HG02642 (cell line): ENCODE measurements at regions not wholly inside any gene's neighbourhood (a gene's known extent, or its start where the extent isn't known, plus 50 kb on each side); places are given as distances from the start of the nearest gene placed in this dataset.
"Not testable (repeated sequence)": the region's sequence is repeated elsewhere in the genome, so short reads cannot be mapped to it uniquely, and the experiment has no call there.

Source experiments
- ATAC-seq: cut with Tn5 transposase; IDR thresholded peaks from one replicate; pipeline ENCODE4 v1.9.1; 2021; ENCODE audit warnings: mild to moderate bottlenecking; ENCODE audit not compliant: unreplicated experiment, poor library complexity

DNA sequence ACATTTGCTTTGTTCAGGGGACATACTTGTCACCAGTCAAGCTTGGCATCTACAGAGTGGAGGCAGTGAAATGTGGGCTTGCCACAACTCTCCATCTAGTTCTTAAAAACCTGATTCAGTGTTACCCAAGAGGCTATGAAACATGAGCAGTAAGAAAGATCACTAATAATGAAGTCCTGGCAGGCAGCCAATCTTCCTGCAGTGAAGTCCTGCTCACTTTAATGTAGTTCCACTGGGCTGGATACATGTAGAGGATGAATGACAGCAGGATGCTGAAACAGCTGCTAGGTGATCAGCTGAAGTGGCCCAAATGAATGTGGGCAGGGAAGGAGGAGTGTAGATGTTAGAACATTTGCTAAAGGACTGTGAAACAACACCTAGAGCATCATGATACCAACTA lies 1213.1 kb downstream of the OLFM4 start:
- ATAC-seq: no peak

DNA sequence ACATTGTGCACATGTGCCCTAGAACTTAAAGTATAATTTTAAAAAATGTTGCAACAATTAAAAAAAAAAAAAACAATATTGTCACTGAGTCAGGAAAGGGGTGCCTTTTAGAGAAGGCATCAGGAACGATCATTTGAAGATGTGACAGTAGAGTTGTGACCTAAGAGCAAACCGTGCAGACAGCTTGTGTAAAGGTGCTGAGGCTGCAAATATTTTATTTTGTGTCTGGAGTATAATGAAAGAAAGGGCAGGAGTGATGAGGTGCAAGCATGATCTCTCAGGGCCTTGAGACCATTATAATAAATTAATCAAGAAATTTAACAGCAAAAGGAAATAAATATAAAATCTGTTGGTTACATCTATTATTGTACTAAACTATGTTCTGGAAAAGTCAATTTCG lies 1219.7 kb downstream of the OLFM4 start:
- no peak for ATAC-seq

DNA sequence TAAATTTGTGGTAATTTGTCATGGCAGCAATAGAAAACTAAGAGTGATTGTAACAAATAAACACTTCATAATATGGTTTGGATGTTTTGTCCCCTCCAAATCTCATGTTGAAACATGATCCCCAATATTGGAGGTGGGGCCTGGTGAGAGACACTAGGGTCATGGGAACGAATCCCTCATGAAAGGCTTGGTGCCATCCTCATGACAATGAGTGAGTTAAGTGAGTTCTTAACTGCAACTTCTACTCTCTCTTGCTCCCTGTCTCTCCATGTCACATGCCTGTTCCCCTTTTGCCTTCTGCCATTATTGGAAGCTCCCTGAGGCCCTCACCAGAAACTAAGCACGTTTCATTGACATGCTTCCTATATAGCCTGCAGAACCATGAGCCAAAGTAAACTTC lies 1233.2 kb downstream of the OLFM4 start:
- ATAC-seq: no peak

DNA sequence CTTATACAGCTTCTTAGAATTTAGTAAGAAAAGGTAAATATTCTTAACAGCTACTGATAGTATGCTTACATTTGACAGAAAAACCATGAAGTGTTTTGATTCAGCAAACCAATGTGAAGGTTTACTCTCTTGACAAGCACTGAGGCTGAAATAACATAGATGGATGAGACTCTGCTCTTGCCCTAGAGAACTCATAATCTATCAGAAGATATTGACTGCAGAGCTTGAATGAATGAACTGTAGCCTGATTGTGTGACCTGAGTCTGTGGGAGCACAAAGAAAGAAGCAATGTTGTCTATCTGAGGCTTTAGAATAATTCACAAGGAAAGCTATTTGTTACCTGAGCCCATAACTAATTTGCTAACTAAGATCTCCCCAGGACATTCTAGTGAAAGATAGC lies 1235.3 kb downstream of the OLFM4 start:
- no peak for ATAC-seq

DNA sequence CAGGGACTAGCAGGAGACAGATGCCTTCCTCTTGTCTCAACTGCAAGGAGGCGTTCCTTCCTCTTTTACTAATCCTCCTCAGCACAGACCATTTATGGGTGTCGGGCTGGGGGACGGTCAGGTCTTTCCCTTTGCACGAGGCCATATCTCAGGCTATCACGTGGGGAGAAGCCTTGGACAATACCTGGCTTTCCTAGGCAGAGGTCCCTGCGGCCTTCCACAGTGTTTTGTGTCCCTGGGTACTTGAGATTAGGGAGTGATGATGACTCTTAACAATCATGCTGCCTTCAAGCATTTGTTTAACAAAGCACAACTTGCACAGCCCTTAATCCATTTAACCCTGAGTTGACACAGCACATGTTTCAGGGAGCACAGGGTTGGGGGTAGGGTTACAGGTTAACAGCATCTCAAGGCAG lies 1238.6 kb downstream of the OLFM4 start:
- ATAC-seq: not testable (repeated sequence)

DNA sequence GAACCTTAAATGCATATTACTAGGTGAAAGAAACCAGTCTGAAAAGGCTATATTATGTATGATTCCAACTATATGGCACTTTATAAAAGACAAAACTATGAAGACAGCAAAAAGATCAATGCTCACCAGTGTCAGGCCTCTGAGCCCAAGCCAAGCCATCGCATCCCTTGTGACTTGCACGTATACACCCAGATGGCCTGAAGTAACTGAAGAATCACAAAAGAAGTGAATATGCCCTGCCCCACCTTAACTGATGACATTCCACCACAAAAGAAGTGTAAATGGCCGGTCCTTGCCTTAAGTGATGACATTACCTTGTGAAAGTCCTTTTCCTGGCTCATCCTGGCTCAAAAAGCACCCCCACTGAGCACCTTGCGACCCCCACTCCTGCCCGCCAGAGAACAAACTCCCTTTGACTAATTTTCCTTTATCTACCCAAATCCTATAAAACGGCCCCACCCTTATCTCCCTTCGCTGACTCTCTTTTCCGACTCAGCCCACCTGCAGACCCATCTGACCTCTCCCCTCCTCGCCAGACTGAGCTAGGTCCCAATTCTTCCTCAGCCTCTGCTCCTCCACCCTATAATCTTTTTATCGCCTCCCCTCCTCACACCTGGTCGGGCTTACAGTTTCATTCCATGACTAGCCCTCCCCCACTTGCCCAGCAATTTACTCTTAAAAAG lies 1239.5 kb downstream of the OLFM4 start:
- not testable (repeated sequence) for ATAC-seq

DNA sequence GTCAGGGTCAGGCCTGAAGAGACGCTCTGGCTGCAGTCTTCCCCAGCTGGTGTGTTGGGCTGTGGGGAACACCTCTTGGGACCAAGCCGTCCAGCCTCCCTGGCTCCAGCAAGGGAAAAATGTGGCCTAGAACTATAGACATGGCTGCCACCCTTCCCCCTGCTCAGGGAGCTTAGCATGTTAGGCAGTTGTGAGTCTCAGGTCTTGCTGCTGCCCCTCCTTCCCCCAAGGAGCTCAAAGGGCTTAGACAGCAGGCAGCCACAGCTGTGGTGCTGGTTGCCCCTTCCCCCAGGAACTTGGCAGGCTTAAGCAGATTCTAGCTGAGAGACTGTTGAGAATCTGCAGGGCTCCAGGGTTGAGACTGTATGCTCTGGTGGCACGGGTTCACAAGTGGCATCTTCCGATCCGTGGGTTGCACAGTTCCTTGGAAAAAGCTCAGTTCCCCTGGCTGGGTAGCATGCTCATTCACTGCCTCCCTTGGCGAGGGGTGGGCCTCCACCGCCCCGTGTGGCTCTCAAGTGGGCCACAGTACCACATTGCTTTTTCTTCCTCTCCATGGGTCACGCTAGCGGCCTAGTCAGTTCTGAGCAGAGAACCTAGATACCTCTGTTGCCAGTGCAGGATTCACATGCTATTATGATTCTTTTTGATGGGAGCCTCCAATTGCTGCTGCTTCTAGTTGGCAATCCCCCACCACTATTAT lies 1258.6 kb downstream of the OLFM4 start:
- no peak for ATAC-seq

DNA sequence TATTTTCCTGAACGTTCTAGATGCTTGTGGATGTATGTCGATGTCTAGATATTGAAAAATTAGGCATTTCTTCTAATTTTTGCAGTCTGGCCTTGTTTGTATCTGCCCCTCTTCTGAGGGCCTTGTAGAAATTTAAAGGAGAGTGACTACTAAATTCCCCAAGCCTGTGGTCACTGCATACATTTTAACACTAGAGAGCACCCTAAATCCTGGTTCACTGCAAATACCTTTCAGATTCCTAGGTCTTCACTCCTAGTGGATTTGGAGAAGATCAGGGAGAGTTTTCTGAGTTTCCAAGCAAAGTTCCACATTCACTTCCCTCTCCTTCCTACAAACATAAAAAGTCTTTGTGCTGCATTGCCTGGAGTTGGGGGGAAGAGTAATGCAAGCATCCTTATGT lies 1272.5 kb downstream of the OLFM4 start:
- no peak for ATAC-seq

DNA sequence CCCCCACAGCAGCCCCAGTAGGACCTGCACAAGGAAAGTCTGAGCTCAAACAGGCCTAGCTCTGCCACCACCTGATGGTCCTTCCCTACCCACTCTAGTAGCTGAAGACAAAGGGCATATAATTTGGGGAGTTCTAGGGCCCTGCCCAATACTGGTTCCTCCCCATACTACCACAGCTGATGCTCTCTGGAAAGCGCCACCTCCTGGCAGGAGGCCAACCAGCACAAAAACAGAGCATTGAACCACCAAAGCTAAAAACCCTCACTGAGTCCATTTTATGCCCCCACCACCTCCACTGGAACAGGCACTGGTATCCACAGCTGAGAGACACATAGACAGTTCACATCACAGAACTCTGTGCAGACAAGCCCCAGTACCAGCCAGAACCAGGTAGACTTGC lies 1276.8 kb downstream of the OLFM4 start:
- ATAC-seq: no peak

DNA sequence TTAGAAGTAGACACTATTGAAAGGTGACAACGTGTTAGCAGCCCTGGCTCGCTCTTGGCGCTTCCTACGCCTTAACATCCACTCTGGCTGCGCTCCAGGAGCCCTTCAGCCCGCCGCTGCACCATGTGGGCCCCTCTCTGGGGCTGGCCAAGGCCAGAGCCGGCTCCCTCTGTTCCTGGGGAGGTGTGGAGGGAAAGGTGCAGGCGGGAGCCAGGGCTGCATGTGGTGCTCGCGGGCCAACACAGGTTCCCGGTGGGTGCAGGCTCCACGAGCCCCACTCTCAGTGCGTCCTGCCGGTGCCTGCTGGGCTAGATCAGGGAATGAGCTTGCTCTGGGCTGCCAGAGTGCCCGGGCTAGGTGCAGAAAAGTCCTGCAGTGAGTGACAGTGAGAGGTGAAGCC lies 1284.3 kb downstream of the OLFM4 start:
- ATAC-seq: no peak

DNA sequence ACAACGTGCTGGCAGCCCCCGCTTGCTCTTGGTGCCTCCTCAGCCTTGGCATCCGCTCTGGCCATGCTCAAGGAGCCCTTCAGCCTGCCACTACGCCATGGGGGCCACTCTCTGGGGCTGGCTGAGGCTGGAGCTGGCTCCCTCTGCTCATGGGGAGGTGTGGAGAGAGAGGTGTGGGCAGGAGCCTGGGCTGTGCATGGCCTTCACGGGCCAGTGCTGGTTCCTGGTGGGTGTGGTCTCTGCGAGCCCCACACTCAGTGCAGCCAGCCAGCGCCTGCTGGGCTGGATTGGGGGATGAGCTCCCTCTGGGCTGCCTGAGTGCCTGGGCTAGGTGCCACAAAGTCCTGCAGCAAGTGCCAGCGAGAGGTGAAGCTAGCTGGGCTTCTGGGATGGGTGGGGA lies 1289.1 kb downstream of the OLFM4 start:
- ATAC-seq: no peak

DNA sequence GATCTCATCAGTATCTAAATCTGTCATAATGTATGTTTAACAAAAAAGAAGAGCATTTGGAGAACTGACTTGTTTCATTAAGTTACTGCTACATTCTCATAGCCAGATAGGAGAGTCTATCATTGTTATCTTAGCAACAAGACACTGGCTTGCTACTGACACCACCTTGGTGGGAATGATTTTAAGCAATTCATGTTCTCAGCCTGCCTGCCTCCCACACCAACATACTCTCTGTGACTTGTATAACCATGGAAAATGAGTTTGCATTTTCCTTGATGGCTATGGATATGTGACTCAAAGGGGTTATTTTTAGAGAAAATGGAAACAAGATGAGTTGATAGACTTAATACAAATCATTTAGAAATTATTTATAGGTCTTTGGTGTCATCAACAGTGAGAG lies 1308.9 kb downstream of the OLFM4 start:
- no peak for ATAC-seq

DNA sequence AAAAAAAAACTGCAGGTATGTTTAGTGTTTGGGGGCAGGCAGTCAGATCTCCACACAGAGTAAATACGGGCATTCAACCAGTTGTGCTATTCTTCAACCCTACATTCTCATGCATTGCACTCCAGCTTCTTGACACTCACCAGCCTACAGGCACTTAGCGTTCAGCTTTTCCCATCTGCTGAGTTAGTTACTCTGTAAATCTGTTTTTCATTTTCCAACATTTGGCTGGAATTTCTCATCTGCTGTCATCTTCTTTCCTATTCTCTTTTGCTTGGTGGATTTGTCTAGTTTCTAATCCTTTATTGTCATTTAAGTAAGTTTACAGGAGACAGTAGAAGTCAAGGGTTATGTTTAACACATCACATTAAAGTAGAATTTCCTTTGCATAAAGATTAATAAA lies 1318.9 kb downstream of the OLFM4 start:
- no peak for ATAC-seq

DNA sequence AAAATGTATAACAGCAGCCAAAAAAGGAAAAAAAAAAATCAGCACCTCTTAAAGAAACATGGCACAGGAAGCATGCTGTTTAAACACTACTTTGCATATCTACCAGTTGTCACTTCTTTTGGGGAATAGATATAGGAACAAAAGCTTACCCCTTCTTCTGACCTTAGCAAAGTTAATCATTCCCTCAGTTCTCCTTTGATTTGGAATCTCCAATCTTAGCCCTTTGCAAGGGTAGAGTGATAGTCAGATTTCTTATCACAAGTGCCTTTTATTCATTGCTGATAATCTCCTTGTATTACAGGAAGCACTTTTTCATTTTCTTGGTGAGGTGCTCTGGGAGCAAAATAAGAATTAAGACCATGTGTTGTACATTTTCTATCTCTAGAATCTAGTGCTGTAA lies 1327.6 kb downstream of the OLFM4 start:
- no peak for ATAC-seq

DNA sequence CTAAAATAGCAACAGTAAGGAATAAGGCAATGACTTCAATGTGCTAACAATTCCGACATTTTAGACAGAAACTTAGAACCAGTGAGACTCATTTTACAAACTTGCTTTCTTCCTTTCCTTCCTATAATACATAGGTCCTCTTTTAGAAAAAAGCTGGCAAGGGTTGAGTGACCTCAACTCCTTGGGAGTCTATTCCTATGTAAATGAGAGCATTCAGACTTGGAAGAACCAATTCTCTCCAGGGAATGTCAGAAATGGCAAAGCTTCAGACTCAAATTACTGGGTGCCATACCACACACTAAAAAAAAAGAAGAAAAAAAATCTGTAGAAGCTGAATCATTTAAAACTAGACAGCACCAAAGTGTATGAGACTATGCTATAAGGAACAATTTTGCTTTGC lies 1328.2 kb downstream of the OLFM4 start:
- ATAC-seq: no peak

DNA sequence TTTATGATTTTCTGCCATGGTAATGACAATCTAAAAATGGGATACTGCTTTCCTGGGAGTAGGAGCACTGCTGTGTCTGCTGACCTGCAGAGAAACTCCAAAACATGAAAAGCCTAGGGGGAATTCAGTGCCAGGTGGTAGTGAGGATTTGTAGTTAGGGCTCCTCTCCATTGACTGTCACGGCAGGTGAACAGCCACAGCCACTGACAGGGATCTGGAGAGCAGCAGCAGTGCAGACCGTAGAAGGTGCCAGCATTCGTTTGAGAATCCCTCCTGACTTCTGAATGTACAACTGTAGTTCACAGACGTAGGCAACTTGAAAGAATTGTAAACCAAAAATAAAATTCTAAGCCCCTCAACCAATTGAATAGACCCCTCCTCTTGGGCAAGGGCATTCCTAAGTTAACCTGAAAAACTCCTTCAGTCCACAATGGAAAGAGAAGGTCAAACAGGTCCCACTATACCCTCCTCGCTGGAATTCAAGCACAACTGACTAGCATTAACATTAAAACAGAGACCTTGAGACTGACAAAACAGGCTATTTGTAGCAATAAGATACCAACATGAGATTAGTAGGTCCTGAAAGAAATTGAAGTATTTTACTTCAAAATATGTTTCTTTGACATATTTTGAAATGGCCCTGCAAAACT lies 1328.8 kb downstream of the OLFM4 start:
- no peak for ATAC-seq

DNA sequence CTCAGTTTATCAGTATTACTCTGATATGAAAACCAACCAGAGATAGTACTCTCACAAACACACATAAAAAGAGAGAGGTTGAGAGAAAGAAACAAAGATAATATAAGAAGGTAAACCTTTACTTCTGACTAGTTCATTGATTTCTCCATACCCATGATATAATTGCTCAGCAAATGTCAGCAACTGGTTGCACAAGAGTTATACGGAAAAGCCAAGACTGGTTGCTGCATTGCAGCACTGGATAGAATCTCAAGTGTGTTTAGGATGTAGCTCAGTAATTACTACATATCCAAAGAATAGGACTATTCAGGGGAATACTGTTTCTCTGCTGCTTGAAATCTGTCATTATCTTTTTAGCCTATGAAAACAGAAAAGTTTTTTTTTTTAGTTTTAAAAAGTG lies 1332.8 kb downstream of the OLFM4 start:
- ATAC-seq: no peak

DNA sequence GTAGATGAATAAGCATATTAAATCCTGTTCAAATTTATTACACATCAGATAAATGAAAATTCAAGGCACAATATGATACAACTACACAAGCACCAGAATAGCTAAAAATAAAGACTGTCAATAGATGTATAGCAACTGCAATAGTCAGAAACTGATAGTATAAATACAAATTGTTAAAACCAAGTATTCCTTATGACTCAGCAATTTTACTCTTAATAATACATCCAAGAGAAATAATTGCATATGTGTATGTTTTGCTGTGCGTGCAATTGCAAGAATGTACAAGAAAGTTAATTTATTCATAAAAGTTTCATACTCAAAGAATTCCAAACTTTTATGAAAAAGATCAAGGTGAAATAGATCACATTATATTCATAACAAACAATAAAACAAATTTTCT lies 1338.1 kb downstream of the OLFM4 start:
- ATAC-seq: no peak

DNA sequence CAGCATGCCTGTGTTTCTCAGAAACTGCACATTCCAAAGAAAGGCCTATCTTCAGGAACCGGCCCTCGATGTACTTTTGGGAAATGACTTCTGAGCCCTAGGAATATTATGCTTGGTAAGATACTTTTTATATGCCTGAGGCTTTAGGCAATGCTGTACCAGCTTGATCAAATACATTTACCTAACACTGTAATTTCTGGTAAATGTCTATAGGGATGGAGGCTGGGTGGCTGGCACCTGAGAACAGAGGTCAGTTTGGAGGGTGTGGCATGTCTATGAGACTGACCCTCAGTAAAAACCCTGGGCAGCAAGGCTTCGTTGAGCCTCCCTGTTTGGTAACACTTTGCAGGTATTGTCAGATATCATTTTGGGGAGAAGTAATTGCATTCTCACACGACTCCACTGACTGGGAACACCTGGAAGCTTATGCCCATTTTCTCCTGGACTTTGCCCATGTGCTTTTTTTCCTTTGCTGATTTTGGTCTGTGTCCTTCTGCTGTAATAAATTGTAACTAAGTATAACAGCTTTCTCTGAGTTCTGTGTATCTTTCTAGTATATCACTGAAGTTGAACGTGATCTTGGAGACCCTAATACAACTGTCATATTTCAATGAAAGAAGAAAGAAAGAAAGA lies 1339.1 kb downstream of the OLFM4 start:
- ATAC-seq: no peak

DNA sequence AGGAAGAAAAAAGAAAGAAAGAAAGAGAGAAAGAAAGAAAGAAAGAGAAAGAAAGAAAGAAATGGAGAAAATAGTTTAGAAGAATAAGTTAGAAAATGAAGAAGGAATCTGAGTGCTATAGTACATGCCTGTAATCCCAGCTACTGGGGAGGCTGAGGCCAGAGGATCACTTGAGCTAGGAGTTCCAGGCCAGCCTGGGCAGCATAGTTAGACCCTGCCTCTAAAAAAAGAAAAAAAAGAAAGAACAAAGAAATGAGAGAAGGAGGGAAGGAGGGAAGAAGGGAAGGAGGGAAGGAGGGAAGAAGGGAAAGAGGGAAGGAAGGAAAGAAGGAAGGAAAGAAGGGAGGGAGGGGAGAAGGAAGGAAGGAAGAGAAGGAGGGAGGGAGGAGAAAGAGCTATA lies 1339.8 kb downstream of the OLFM4 start:
- ATAC-seq: no peak

DNA sequence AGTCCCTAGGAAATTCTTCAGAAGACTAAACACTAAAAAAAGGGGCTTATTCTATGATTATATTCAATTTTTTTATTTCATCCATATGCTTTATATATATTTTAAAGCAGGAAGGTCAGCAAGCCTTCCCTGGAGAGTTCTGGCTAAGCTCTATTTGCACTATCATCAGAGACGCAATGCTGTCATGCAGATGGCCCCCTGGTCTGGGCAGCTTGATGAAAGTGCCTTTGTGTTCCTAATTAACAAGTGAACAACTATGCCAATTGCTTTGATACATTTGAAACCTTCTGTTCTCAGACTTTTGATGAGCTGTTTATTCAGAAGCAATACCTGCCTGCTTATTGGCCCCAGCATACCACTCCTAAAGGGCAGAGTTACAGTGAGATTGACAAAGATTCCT lies 1344.6 kb downstream of the OLFM4 start:
- ATAC-seq: no peak
